ENCODE measurements at regions not wholly inside any gene's neighbourhood (a gene's known extent, or its start where the extent isn't known, plus 50 kb on each side); places are given as distances from the start of the nearest gene placed in this dataset.

GRCh38 chr3:94965867-94966475, 903.1 kb downstream of the NSUN3 start:
- no peaks in the 10 kb centered on the region for H3K27me3 ChIP-seq (ENCODE audit: control insufficient read depth, insufficient read depth, low read length)
- H3K4me3 ChIP-seq (ENCODE audit: low read depth, low read length), result no peak overlapping the region
- no peaks in the 10 kb centered on the region for H3K36me3 ChIP-seq (ENCODE audit: control insufficient read depth, insufficient read depth, low read length)
- no peak for TF ChIP-seq CTCF (IDR thresholded peaks at IDR 0.05; ENCODE audit: insufficient read depth, low read length, poor library complexity, severe bottlenecking)
- no peak for DNase-seq (ENCODE audit: low read depth)

- no peak overlapping the region for H3K4me3 ChIP-seq (ENCODE audit: low read depth, low read length)
- DNase-seq (ENCODE audit: low read depth), result no peak
- no peaks in the 10 kb centered on the region for H3K27me3 ChIP-seq (ENCODE audit: control insufficient read depth, insufficient read depth, low read length)
- TF ChIP-seq CTCF (IDR thresholded peaks at IDR 0.05; ENCODE audit: insufficient read depth, low read length, poor library complexity, severe bottlenecking), result no peak
- H3K36me3 ChIP-seq (ENCODE audit: control insufficient read depth, insufficient read depth, low read length), result no peaks in the 10 kb centered on the region
These were observed 904.3 kb downstream of the NSUN3 start for GRCh38 chr3:94967196-94967595.

- no peaks in the 10 kb centered on the region for H3K36me3 ChIP-seq (ENCODE audit: control insufficient read depth, insufficient read depth, low read length)
- no peak for DNase-seq (ENCODE audit: low read depth)
- no peaks in the 10 kb centered on the region for H3K27me3 ChIP-seq (ENCODE audit: control insufficient read depth, insufficient read depth, low read length)
- no peak for TF ChIP-seq CTCF (IDR thresholded peaks at IDR 0.05; ENCODE audit: insufficient read depth, low read length, poor library complexity, severe bottlenecking)
- H3K4me3 ChIP-seq (ENCODE audit: low read depth, low read length), result no peak overlapping the region
These were observed 905.7 kb downstream of the NSUN3 start for GRCh38 chr3:94968519-94968918.

DNA sequence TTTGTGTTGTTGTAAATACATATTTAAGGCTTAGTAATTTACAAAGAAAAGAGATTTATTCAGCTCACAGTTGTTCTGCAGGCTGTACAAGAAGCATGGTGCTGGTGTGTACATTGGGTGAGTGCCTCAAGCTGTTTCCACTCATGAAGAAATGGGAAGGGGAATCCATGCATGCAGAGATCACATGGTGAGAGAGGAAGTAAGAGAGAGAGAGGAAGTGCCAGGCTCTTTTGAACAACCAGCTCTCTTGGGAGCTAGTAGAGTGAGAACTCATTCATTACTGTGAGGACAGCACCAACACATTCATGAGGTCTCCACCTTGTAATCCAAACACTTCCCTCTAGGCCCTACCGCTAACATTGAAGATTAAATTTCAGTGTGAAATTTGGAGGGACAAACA, 909.2 kb downstream of the NSUN3 start:
- H3K4me3 ChIP-seq (ENCODE audit: low read depth, low read length), result no peak overlapping the region
- DNase-seq (ENCODE audit: low read depth), result no peak
- no peak for TF ChIP-seq CTCF (IDR thresholded peaks at IDR 0.05; ENCODE audit: insufficient read depth, low read length, poor library complexity, severe bottlenecking)
- H3K36me3 ChIP-seq (ENCODE audit: control insufficient read depth, insufficient read depth, low read length), result no peaks in the 10 kb centered on the region
- no peaks in the 10 kb centered on the region for H3K27me3 ChIP-seq (ENCODE audit: control insufficient read depth, insufficient read depth, low read length)

DNA sequence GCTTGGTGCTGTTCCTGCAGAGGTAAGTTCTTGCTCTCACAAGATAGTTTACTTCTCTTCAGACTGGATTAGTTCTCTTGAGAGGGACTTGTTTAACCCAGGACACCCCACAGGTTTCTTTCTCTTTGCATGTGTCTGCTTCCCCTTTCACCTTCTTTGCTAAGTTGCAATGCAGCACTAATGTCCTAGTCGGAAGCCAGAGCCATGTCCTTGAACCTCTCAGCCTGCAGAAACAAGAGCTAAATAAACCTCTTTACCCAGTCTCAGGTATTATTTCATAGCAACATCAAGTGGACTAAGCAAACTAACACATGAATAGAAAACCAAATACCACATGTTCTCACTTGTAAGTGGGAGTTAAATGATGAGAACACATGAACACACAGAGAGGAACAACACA, 915.2 kb downstream of the NSUN3 start:
- H3K27me3 ChIP-seq (ENCODE audit: control insufficient read depth, insufficient read depth, low read length), result no peaks in the 10 kb centered on the region
- H3K4me3 ChIP-seq (ENCODE audit: low read depth, low read length), result no peak overlapping the region
- no peak for TF ChIP-seq CTCF (IDR thresholded peaks at IDR 0.05; ENCODE audit: insufficient read depth, low read length, poor library complexity, severe bottlenecking)
- no peaks in the 10 kb centered on the region for H3K36me3 ChIP-seq (ENCODE audit: control insufficient read depth, insufficient read depth, low read length)
- DNase-seq (ENCODE audit: low read depth), result no peak

- no peaks in the 10 kb centered on the region for H3K27me3 ChIP-seq (ENCODE audit: control insufficient read depth, insufficient read depth, low read length)
- DNase-seq (ENCODE audit: low read depth), result no peak
- no peak for TF ChIP-seq CTCF (IDR thresholded peaks at IDR 0.05; ENCODE audit: insufficient read depth, low read length, poor library complexity, severe bottlenecking)
- no peak overlapping the region for H3K4me3 ChIP-seq (ENCODE audit: low read depth, low read length)
- no peaks in the 10 kb centered on the region for H3K36me3 ChIP-seq (ENCODE audit: control insufficient read depth, insufficient read depth, low read length)
These were observed 922.9 kb downstream of the NSUN3 start for GRCh38 chr3:94985778-94986177.

Data from kidney epithelial cell (primary cell).